GM12878 (cell line): ENCODE measurements at regions not wholly inside any gene's neighbourhood (a gene's known extent, or its start where the extent isn't known, plus 50 kb on each side); places are given as distances from the start of the nearest gene placed in this dataset.

Experiments
- ATAC-seq: fragments of 200-7000 bp; cut with Tn5 transposase; 3 replicates; pipeline ENCODE4 v1.9.1; 2020; ENCODE audit warnings: mild to moderate bottlenecking, moderate library complexity
- BruUV-seq: library from RNA; stranded (reverse); fragments of 400-500 nt; replicated peaks from 2 replicates; lab custom pipeline; 2021; lab: Mats Ljungman, UMichigan
- CTCF ChIA-PET: fragments of 300-600 bp; sonication (Branson Sonifier 250); formaldehyde crosslinking; extraction: SDS; loops from one replicate; lab custom pipeline; 2021; ENCODE audit warnings: inconsistent platforms; lab: Yijun Ruan, JAX
- POLR2A ChIA-PET: fragments of 350-600 bp; formaldehyde crosslinking; extraction: SDS; loops from one replicate; lab custom pipeline; 2021; ENCODE audit warnings: inconsistent platforms; lab: Charles Lee
- RAD21 ChIA-PET: fragments of 300-600 bp; sonication (Branson Sonifier 250); formaldehyde crosslinking; loops from one replicate; lab custom pipeline; 2023; ENCODE audit warnings: antibody characterized with exemption; ENCODE audit not compliant: unreplicated experiment; lab: Charles Lee
- SMC1A ChIA-PET: fragments of 300-600 bp; sonication (Branson Sonifier 250); formaldehyde crosslinking; loops from one replicate; lab custom pipeline; 2023; ENCODE audit not compliant: unreplicated experiment, uncharacterized antibody; lab: Charles Lee
- DNase-seq: peaks from one replicate; pipeline ENCODE4 v3.0.0-alpha.2; 2011; ENCODE audit warnings: low read depth, low spot score
- FAIRE-seq: peaks from 3 replicates; lab custom pipeline; 2011; peaks lifted over from hg19 to GRCh38; lab: Jason Lieb, UNC
- H2AFZ ChIP-seq: 2 replicates; pipeline ENCODE4 v1.6.0; 2011; ENCODE audit warnings: low read depth, low read length, control low read depth; ENCODE audit not compliant: control insufficient read depth
- H3K27ac ChIP-seq: 2 replicates; pipeline ENCODE4 v1.5.1; 2011; ENCODE audit warnings: control low read depth; ENCODE audit not compliant: control insufficient read depth, insufficient read depth
- H3K27me3 ChIP-seq, 2 experiments: replicated peaks in 1 of 2; 2 replicates each; pipeline versions ENCODE4 v1.6.0 to v1.6.1; 2011; ENCODE audit warnings: low read length in 1 of 2; ENCODE audit not compliant: control insufficient read depth in 2 of 2, insufficient read depth in 2 of 2
- H3K36me3 ChIP-seq, 2 experiments: 2 replicates each; pipeline ENCODE4 v1.5.1; 2011; ENCODE audit warnings: low read length in 1 of 2; ENCODE audit not compliant: control insufficient read depth in 2 of 2, insufficient read depth in 2 of 2
- H3K4me1 ChIP-seq: 2 replicates; pipeline ENCODE4 v1.6.1; 2011; ENCODE audit warnings: mild to moderate bottlenecking, low read length, moderate library complexity, mixed read lengths; ENCODE audit not compliant: control insufficient read depth, insufficient read depth
- H3K4me2 ChIP-seq: 2 replicates; pipeline ENCODE4 v1.6.0; 2011; ENCODE audit warnings: control low read depth; ENCODE audit not compliant: control insufficient read depth, insufficient read depth
- H3K4me3 ChIP-seq: fragments of 200-600 bp; sonication (generic); 2 replicates; pipeline ENCODE4 v1.5.1; 2016
- H3K79me2 ChIP-seq: 2 replicates; pipeline ENCODE4 v1.6.0; 2011; ENCODE audit warnings: low read length; ENCODE audit not compliant: control insufficient read depth, insufficient read depth
- H3K9ac ChIP-seq: 2 replicates; pipeline ENCODE4 v1.8.0; 2011; ENCODE audit warnings: low read length, control low read depth, mixed read lengths; ENCODE audit not compliant: control insufficient read depth, insufficient read depth
- H3K9me3 ChIP-seq: replicated peaks from 3 replicates; pipeline ENCODE4 v1.5.1; 2011; ENCODE audit warnings: mild to moderate bottlenecking, low read length; ENCODE audit not compliant: control insufficient read depth, insufficient read depth
- H4K20me1 ChIP-seq: 2 replicates; pipeline ENCODE4 v1.6.0; 2011; ENCODE audit not compliant: control insufficient read depth, insufficient read depth
- CBFB ChIP-seq: IDR thresholded peaks from 2 replicates; pipeline ENCODE4 v1.6.1; 2016; ENCODE audit warnings: antibody characterized with exemption, low read depth
- GATAD2B ChIP-seq: fragments of 450-650 bp; conservative IDR thresholded peaks from 2 replicates; pipeline ENCODE4 v1.6.1; 2017; ENCODE audit warnings: low read depth, mild to moderate bottlenecking, moderate library complexity
- IRF3 ChIP-seq: fragments of 450-650 bp; IDR thresholded peaks from 2 replicates; pipeline ENCODE4 v1.6.1; 2014; ENCODE audit warnings: mild to moderate bottlenecking
- IRF5 ChIP-seq: fragments of 450-650 bp; IDR thresholded peaks from 2 replicates; pipeline ENCODE4 v1.6.1; 2017; ENCODE audit warnings: borderline replicate concordance
- NFIC ChIP-seq: IDR thresholded peaks from 2 replicates; pipeline ENCODE4 v1.6.1; 2012; ENCODE audit warnings: low read depth, mild to moderate bottlenecking, inconsistent platforms, low read length, moderate library complexity
- NKRF ChIP-seq: fragments of 450-650 bp; conservative IDR thresholded peaks from 2 replicates; pipeline ENCODE4 v1.6.1; 2017; ENCODE audit warnings: mild to moderate bottlenecking, moderate library complexity
- PAX5 ChIP-seq: IDR thresholded peaks from 2 replicates; pipeline ENCODE4 v1.6.1; 2011; ENCODE audit warnings: low read depth, low read length, borderline replicate concordance
- PKNOX1 ChIP-seq: fragments of 450-650 bp; IDR thresholded peaks from 2 replicates; pipeline ENCODE4 v1.6.1; 2016; ENCODE audit warnings: mild to moderate bottlenecking
- SMAD5 ChIP-seq: IDR thresholded peaks from 2 replicates; pipeline ENCODE4 v1.6.1; 2016; ENCODE audit warnings: antibody characterized with exemption, low read depth
- SMARCA5 ChIP-seq: fragments of 450-650 bp; IDR thresholded peaks from 2 replicates; pipeline ENCODE4 v1.6.1; 2017; ENCODE audit warnings: mild to moderate bottlenecking
- SRF ChIP-seq, 2 experiments: IDR thresholded peaks; 2 replicates each; pipeline ENCODE4 v1.6.1; 2011; ENCODE audit warnings: low read depth in 2 of 2, low read length in 2 of 2, mild to moderate bottlenecking in 1 of 2, moderate library complexity in 1 of 2
- STAT3 ChIP-seq: IDR thresholded peaks from 2 replicates; pipeline ENCODE4 v1.6.1; 2011; ENCODE audit warnings: low read depth, low read length, improper control_type of control experiment
- ZNF207 ChIP-seq: fragments of 450-650 bp; IDR thresholded peaks from 2 replicates; pipeline ENCODE4 v1.6.1; 2014; ENCODE audit warnings: antibody characterized with exemption, mild to moderate bottlenecking, borderline replicate concordance
- ZNF274 ChIP-seq: IDR thresholded peaks from one replicate; pipeline ENCODE4 v1.8.0; 2011; ENCODE audit not compliant: insufficient read length, insufficient read depth
- ZNF592 ChIP-seq: fragments of 450-650 bp; IDR thresholded peaks from 2 replicates; pipeline ENCODE4 v1.6.1; 2017; ENCODE audit warnings: mild to moderate bottlenecking, moderate library complexity
- ZZZ3 ChIP-seq: IDR thresholded peaks from 2 replicates; pipeline ENCODE4 v1.6.1; 2011; ENCODE audit warnings: low read depth; ENCODE audit not compliant: control insufficient read depth, insufficient read length
- WGBS: methylation state at CpG from one replicate; pipeline ENCODE4 v1.1.6; 2016; ENCODE audit warnings: low lambda C conversion rate; ENCODE audit not compliant: insufficient replicate concordance, insufficient coverage; ENCODE audit errors: missing lambda C conversion rate; 5-methylcytosine and 5-hydroxymethylcytosine counted together
- in situ Hi-C: fragments of 300-500 bp; cut with MboI; formaldehyde crosslinking; loops from 9 replicates; pipeline ENCODE4 v1.14.3; 2018; ENCODE audit warnings: mixed read lengths
- intact Hi-C: fragments of 100-400 bp; cut with micrococcal nuclease; formaldehyde crosslinking; loops from one replicate; pipeline ENCODE4 v1.14.2; 2022; ENCODE audit not compliant: unreplicated experiment

- TF ChIP-seq ZZZ3 = no peak
- no peak for TF ChIP-seq PAX5
- TF ChIP-seq GATAD2B = no peak
Measured at GRCh38 chr2:893311-893710, 57.3 kb upstream of the SNTG2 start (continued).

GRCh38 chr2:892892-893291 lies 57.8 kb upstream of the SNTG2 start:
- in situ Hi-C loops (no loop called here), intact Hi-C loops (no loop called here)
- CTCF ChIA-PET = no interaction called here
- H3K4me2 ChIP-seq = no peak overlapping the region
- no TSS peak for BruUV-seq
- no peaks in the 10 kb centered on the region for H3K36me3 ChIP-seq
- no peaks in the 10 kb centered on the region for H3K4me1 ChIP-seq
- POLR2A ChIA-PET = no interaction called here
- FAIRE-seq (no peak), DNase-seq (no peak), ATAC-seq (no peak)
- no peak overlapping the region for H3K9ac ChIP-seq
- H3K4me3 ChIP-seq = no peak overlapping the region
- SMC1A ChIA-PET = no interaction called here
- RAD21 ChIA-PET = no interaction called here
- H3K79me2 ChIP-seq = no peaks in the 10 kb centered on the region
- no peaks in the 10 kb centered on the region for H3K27me3 ChIP-seq
- H2AFZ ChIP-seq = no peak overlapping the region
- no peaks in the 10 kb centered on the region; the same call in 1 of the 3 replicates for H3K9me3 ChIP-seq
- H3K27ac ChIP-seq = no peak overlapping the region
- H4K20me1 ChIP-seq = no peaks in the 10 kb centered on the region
- 28% methylated on average over 13 of the region's 13 CpGs for WGBS
- no peak for TF ChIP-seq ZNF207
- TF ChIP-seq STAT3 = no peak
- no peak for TF ChIP-seq SMARCA5
- TF ChIP-seq NFIC = no peak
- no peak for TF ChIP-seq ZNF274
- no peak for TF ChIP-seq NKRF
- TF ChIP-seq CBFB = no peak
- no peak for TF ChIP-seq SMAD5
- TF ChIP-seq PKNOX1 = no peak
- no peak for TF ChIP-seq IRF5
- no peak for TF ChIP-seq SRF (IDR thresholded peaks at IDR 0.05; ENCODE audit: low read depth in 2 of 2, low read length in 2 of 2)
- TF ChIP-seq ZNF592 = no peak
- TF ChIP-seq IRF3 = no peak
